Transverse colon (tissue), 3 donors: ENCODE measurements at regions not wholly inside any gene's neighbourhood (a gene's known extent, or its start where the extent isn't known, plus 50 kb on each side); places are given as distances from the start of the nearest gene placed in this dataset.

Experiments
- EP300 ChIP-seq: sonication (generic); formaldehyde crosslinking; IDR thresholded peaks from one replicate; pipeline ENCODE4 v1.6.1; 2017; ENCODE audit warnings: antibody characterized with exemption, low read depth
- POLR2A ChIP-seq: fragments of 450-650 bp; IDR thresholded peaks from one replicate; pipeline ENCODE4 v1.6.1; 2016; ENCODE audit warnings: antibody characterized with exemption, mild to moderate bottlenecking, moderate library complexity
- TF ChIP-seq, protein P1 (sequence below), 5 experiments: fragments of 200-600 bp in 3 of 5; fragments of 450-650 bp in 2 of 5; sonication (generic) in 3 of 5; IDR thresholded peaks; 1 replicate in 2 of 5; 2 replicates in 3 of 5; pipeline ENCODE4 v1.5.1; 2016 to 2017; ENCODE audit warnings: antibody characterized with exemption in 5 of 5, inconsistent platforms in 3 of 5, mild to moderate bottlenecking in 2 of 5, moderate library complexity in 1 of 5

DNA sequence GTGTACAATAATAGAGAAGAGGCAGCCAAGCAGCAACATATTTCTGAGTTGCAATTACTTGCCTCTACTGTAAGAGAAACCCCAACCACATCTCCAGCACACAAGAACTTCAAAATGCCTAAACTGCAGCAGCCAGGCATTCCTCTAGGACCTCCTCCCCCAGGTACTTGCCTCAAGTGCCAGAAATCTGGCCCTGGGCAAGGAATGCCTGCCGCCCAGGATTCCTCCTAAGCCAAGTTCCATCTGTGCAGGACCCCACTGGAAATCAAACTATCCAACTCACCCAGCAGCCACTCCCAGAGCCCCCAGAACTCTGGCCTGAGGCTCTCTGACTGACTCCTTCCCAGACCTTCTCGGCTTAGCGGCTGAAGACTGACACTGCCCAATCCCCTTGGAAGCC lies 336.8 kb upstream of the RGMB start:
- TF ChIP-seq, protein P1, sequence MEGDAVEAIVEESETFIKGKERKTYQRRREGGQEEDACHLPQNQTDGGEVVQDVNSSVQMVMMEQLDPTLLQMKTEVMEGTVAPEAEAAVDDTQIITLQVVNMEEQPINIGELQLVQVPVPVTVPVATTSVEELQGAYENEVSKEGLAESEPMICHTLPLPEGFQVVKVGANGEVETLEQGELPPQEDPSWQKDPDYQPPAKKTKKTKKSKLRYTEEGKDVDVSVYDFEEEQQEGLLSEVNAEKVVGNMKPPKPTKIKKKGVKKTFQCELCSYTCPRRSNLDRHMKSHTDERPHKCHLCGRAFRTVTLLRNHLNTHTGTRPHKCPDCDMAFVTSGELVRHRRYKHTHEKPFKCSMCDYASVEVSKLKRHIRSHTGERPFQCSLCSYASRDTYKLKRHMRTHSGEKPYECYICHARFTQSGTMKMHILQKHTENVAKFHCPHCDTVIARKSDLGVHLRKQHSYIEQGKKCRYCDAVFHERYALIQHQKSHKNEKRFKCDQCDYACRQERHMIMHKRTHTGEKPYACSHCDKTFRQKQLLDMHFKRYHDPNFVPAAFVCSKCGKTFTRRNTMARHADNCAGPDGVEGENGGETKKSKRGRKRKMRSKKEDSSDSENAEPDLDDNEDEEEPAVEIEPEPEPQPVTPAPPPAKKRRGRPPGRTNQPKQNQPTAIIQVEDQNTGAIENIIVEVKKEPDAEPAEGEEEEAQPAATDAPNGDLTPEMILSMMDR (IDR thresholded peaks at IDR 0.05), result no peak
- TF ChIP-seq POLR2A (no peak), EP300 (no peak)
